Activated naive CD4-positive, alpha-beta T cell treated with anti-CD3 and anti-CD28 coated beads, Interleukin-2, amount 10 ng/mL, durations not matched to agents 7 days and 5 days (primary cell): ENCODE measurements at regions not wholly inside any gene's neighbourhood (a gene's known extent, or its start where the extent isn't known, plus 50 kb on each side); places are given as distances from the start of the nearest gene placed in this dataset.
"Not testable (repeated sequence)": the region's sequence is repeated elsewhere in the genome, so short reads cannot be mapped to it uniquely, and the experiment has no call there.

Experiments used
- CTCF ChIA-PET: fragments of 350-600 bp; sonication (Branson Sonifier 250); formaldehyde crosslinking; loops from one replicate; lab custom pipeline; 2021; ENCODE audit warnings: antibody characterized with exemption; lab: Charles Lee
- DNase-seq: peaks from one replicate; pipeline ENCODE4 v3.0.0-alpha.2; 2020
- H3K27ac Mint-ChIP-seq: one replicate; pipeline ENCODE4 v1.8.0; 2021; ENCODE audit warnings: mild to moderate bottlenecking, moderate library complexity, mixed read lengths
- H3K27me3 Mint-ChIP-seq: one replicate; pipeline ENCODE4 v1.8.0; 2021; ENCODE audit warnings: mild to moderate bottlenecking, mixed read lengths
- H3K36me3 Mint-ChIP-seq: one replicate; pipeline ENCODE4 v1.8.0; 2021; ENCODE audit warnings: mixed read lengths
- H3K4me1 Mint-ChIP-seq: one replicate; pipeline ENCODE4 v1.8.0; 2021; ENCODE audit warnings: mixed read lengths
- H3K4me3 Mint-ChIP-seq: one replicate; pipeline ENCODE4 v1.8.0; 2021; ENCODE audit warnings: mild to moderate bottlenecking, moderate library complexity, mixed read lengths
- H3K9me3 Mint-ChIP-seq: one replicate; pipeline ENCODE4 v1.8.0; 2021; ENCODE audit warnings: mixed read lengths

- H3K27me3 Mint-ChIP-seq = no peaks in the 10 kb centered on the region
- H3K9me3 Mint-ChIP-seq = no peaks in the 10 kb centered on the region
- CTCF ChIA-PET = no interaction called here
- no peak overlapping the region for H3K27ac Mint-ChIP-seq
- no peaks in the 10 kb centered on the region for H3K36me3 Mint-ChIP-seq
- no peaks in the 10 kb centered on the region for H3K4me1 Mint-ChIP-seq
- no peak overlapping the region for H3K4me3 Mint-ChIP-seq
- DNase-seq = no peak
Observed at GRCh38 chr3:109480014-109480413, 142.7 kb upstream of the DPPA4 start.

GRCh38 chr3:109478614-109479013, 141.3 kb upstream of the DPPA4 start:
- CTCF ChIA-PET = no interaction called here
- no peaks in the 10 kb centered on the region for H3K9me3 Mint-ChIP-seq
- no peaks in the 10 kb centered on the region for H3K4me1 Mint-ChIP-seq
- H3K36me3 Mint-ChIP-seq = no peaks in the 10 kb centered on the region
- DNase-seq = no peak
- no peak overlapping the region for H3K4me3 Mint-ChIP-seq
- H3K27ac Mint-ChIP-seq = no peak overlapping the region
- no peaks in the 10 kb centered on the region for H3K27me3 Mint-ChIP-seq

- peaks cover 2% of the 10 kb centered on the region for H3K9me3 Mint-ChIP-seq
- H3K4me3 Mint-ChIP-seq = no peak overlapping the region
- DNase-seq = no peak
- H3K36me3 Mint-ChIP-seq = no peaks in the 10 kb centered on the region
- no peaks in the 10 kb centered on the region for H3K27me3 Mint-ChIP-seq
- H3K4me1 Mint-ChIP-seq = no peaks in the 10 kb centered on the region
- CTCF ChIA-PET = no interaction called here
- no peak overlapping the region for H3K27ac Mint-ChIP-seq
Observed at GRCh38 chr3:109460961-109461360, 123.6 kb upstream of the DPPA4 start.

- Mint-ChIP-seq H3K27ac (no peak overlapping the region), H3K36me3 (no peaks in the 10 kb centered on the region), H3K9me3 (peaks cover 7% of the 10 kb centered on the region), H3K4me3 (no peak overlapping the region), H3K27me3 (no peaks in the 10 kb centered on the region), H3K4me1 (no peaks in the 10 kb centered on the region)
- CTCF ChIA-PET = no interaction called here
- no peak for DNase-seq
Observed at GRCh38 chr3:109445210-109445609, 107.9 kb upstream of the DPPA4 start.

- CTCF ChIA-PET = no interaction called here
- peaks cover 4% of the 10 kb centered on the region for H3K9me3 Mint-ChIP-seq
Observed at GRCh38 chr3:109442531-109442930, 105.2 kb upstream of the DPPA4 start.

GRCh38 chr3:109440353-109440752, 103.0 kb upstream of the DPPA4 start:
- CTCF ChIA-PET = no interaction called here
- DNase-seq = no peak
- Mint-ChIP-seq H3K36me3 (no peaks in the 10 kb centered on the region), H3K9me3 (peaks cover under 1% of the 10 kb centered on the region), H3K27ac (no peak overlapping the region), H3K4me3 (no peak overlapping the region), H3K27me3 (no peaks in the 10 kb centered on the region), H3K4me1 (no peaks in the 10 kb centered on the region)

More at GRCh38 chr3:109442531-109442930, 105.2 kb upstream of the DPPA4 start:
- H3K27me3 Mint-ChIP-seq = no peaks in the 10 kb centered on the region
- no peak for DNase-seq
- H3K36me3 Mint-ChIP-seq = no peaks in the 10 kb centered on the region
- H3K4me3 Mint-ChIP-seq = no peak overlapping the region
- H3K4me1 Mint-ChIP-seq = no peaks in the 10 kb centered on the region
- no peak overlapping the region for H3K27ac Mint-ChIP-seq

GRCh38 chr3:109432833-109433232, 95.5 kb upstream of the DPPA4 start:
- no peaks in the 10 kb centered on the region for H3K4me1 Mint-ChIP-seq
- H3K9me3 Mint-ChIP-seq = no peaks in the 10 kb centered on the region
- CTCF ChIA-PET = no interaction called here
- no peak overlapping the region for H3K4me3 Mint-ChIP-seq
- H3K27ac Mint-ChIP-seq = no peak overlapping the region
- H3K27me3 Mint-ChIP-seq = no peaks in the 10 kb centered on the region
- DNase-seq = no peak
- H3K36me3 Mint-ChIP-seq = no peaks in the 10 kb centered on the region

- CTCF ChIA-PET = no interaction called here
- Mint-ChIP-seq H3K27me3 (no peaks in the 10 kb centered on the region), H3K4me3 (no peak overlapping the region), H3K9me3 (no peaks in the 10 kb centered on the region), H3K4me1 (no peaks in the 10 kb centered on the region), H3K27ac (no peak overlapping the region), H3K36me3 (no peaks in the 10 kb centered on the region)
- no peak for DNase-seq
Observed at GRCh38 chr3:109430911-109431563, 93.7 kb upstream of the DPPA4 start.

- no peaks in the 10 kb centered on the region for H3K36me3 Mint-ChIP-seq
- no peak overlapping the region for H3K27ac Mint-ChIP-seq
- H3K27me3 Mint-ChIP-seq = no peaks in the 10 kb centered on the region
- H3K9me3 Mint-ChIP-seq = no peaks in the 10 kb centered on the region
- no peak overlapping the region for H3K4me3 Mint-ChIP-seq
- DNase-seq = no peak
- H3K4me1 Mint-ChIP-seq = no peaks in the 10 kb centered on the region
- CTCF ChIA-PET = no interaction called here
Observed at GRCh38 chr3:109413049-109413448, 75.7 kb upstream of the DPPA4 start.

- Mint-ChIP-seq H3K36me3 (no peaks in the 10 kb centered on the region), H3K4me1 (no peaks in the 10 kb centered on the region), H3K9me3 (no peaks in the 10 kb centered on the region), H3K4me3 (no peak overlapping the region), H3K27ac (no peak overlapping the region), H3K27me3 (no peaks in the 10 kb centered on the region)
- no peak for DNase-seq
- CTCF ChIA-PET = no interaction called here
Observed at GRCh38 chr3:109411547-109411946, 74.2 kb upstream of the DPPA4 start.

GRCh38 chr3:109396806-109397205, 59.5 kb upstream of the DPPA4 start:
- H3K36me3 Mint-ChIP-seq = no peaks in the 10 kb centered on the region

GRCh38 chr3:109393728-109394127, 56.4 kb upstream of the DPPA4 start:
- H3K27me3 Mint-ChIP-seq, H3K27ac Mint-ChIP-seq, CTCF ChIA-PET, DNase-seq, H3K4me1 Mint-ChIP-seq, H3K36me3 Mint-ChIP-seq, H3K9me3 Mint-ChIP-seq, H3K4me3 Mint-ChIP-seq: not testable (repeated sequence)

More at GRCh38 chr3:109396806-109397205, 59.5 kb upstream of the DPPA4 start:
- H3K4me3 Mint-ChIP-seq = no peak overlapping the region
- CTCF ChIA-PET = no interaction called here
- H3K9me3 Mint-ChIP-seq = no peaks in the 10 kb centered on the region
- H3K4me1 Mint-ChIP-seq = no peaks in the 10 kb centered on the region
- no peaks in the 10 kb centered on the region for H3K27me3 Mint-ChIP-seq
- no peak overlapping the region for H3K27ac Mint-ChIP-seq
- no peak for DNase-seq

- Mint-ChIP-seq H3K4me1 (no peaks in the 10 kb centered on the region), H3K36me3 (no peaks in the 10 kb centered on the region), H3K27ac (no peak overlapping the region), H3K27me3 (no peaks in the 10 kb centered on the region), H3K9me3 (no peaks in the 10 kb centered on the region), H3K4me3 (no peak overlapping the region)
- DNase-seq = no peak
- CTCF ChIA-PET = no interaction called here
Observed at GRCh38 chr3:109392293-109392692, 54.9 kb upstream of the DPPA4 start.

- DNase-seq = no peak
- H3K4me3 Mint-ChIP-seq = no peak overlapping the region
- H3K27ac Mint-ChIP-seq = no peak overlapping the region
- no peaks in the 10 kb centered on the region for H3K27me3 Mint-ChIP-seq
- H3K36me3 Mint-ChIP-seq = no peaks in the 10 kb centered on the region
- no peaks in the 10 kb centered on the region for H3K9me3 Mint-ChIP-seq
- CTCF ChIA-PET = no interaction called here
- H3K4me1 Mint-ChIP-seq = no peaks in the 10 kb centered on the region
Observed at GRCh38 chr3:109387621-109388020, 50.3 kb upstream of the DPPA4 start.

- Mint-ChIP-seq H3K27me3 (no peaks in the 10 kb centered on the region), H3K4me1 (no peaks in the 10 kb centered on the region), H3K4me3 (no peak overlapping the region), H3K36me3 (no peaks in the 10 kb centered on the region), H3K9me3 (no peaks in the 10 kb centered on the region), H3K27ac (no peak overlapping the region)
- DNase-seq = no peak
- CTCF ChIA-PET = interaction anchor here (1.4 kb wide), 1 partner anchor 12 kb away, joined by 3 read pairs; no protein-coding TSS in a partner anchor
Observed at GRCh38 chr3:109387201-109387600, 49.9 kb upstream of the DPPA4 start.
